Neural crest cell (in vitro differentiated cells): ENCODE measurements at regions not wholly inside any gene's neighbourhood (a gene's known extent, or its start where the extent isn't known, plus 50 kb on each side); places are given as distances from the start of the nearest gene placed in this dataset.

Experiments
- DNase-seq: peaks from one replicate; pipeline ENCODE4 v3.0.0; 2021; ENCODE audit warnings: low read depth, mixed read lengths, low spot score
- H3K27ac Mint-ChIP-seq: one replicate; pipeline ENCODE4 v1.8.0; 2021; ENCODE audit warnings: mild to moderate bottlenecking, mixed read lengths; ENCODE audit not compliant: unreplicated experiment
- H3K27me3 Mint-ChIP-seq: 2 replicates; pipeline ENCODE4 v1.8.0; 2021; ENCODE audit warnings: low read depth, mild to moderate bottlenecking, mixed read lengths
- H3K36me3 Mint-ChIP-seq: 2 replicates; pipeline ENCODE4 v1.8.0; 2021; ENCODE audit warnings: low read depth, mild to moderate bottlenecking, mixed read lengths
- H3K4me1 Mint-ChIP-seq: 2 replicates; pipeline ENCODE4 v1.8.0; 2021; ENCODE audit warnings: mixed read lengths
- H3K4me3 Mint-ChIP-seq: one replicate; pipeline ENCODE4 v1.8.0; 2021; ENCODE audit warnings: mild to moderate bottlenecking, mixed read lengths
- H3K9me3 Mint-ChIP-seq: 2 replicates; pipeline ENCODE4 v1.8.0; 2021; ENCODE audit warnings: mixed read lengths
- TF ChIP-seq, protein P1 (sequence below): fragments of 200-600 bp; sonication (generic); conservative IDR thresholded peaks from 2 replicates; pipeline ENCODE4 v1.5.0; 2021; ENCODE audit warnings: antibody characterized with exemption, mild to moderate bottlenecking

DNA sequence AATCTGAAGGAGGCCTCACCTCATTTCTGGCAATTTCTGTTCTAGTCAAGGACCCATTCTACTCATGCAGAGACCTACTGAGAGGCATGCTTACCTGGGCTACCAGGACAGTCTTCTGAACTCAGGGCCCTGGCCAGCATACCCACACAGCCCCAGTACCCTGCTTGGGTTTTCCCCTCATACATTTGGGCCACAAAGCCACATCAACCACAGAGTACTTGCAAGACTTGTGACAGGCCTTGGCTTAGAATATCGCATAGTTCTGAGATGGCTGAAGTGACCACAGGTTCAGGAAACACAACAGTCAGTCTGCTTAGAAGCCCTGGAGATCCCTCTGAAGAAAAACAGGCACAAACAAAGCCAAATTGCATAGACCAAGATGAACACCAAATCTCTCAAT, 758.8 kb upstream of the CDH9 start:
- Mint-ChIP-seq H3K9me3 (peaks cover 3% of the 10 kb centered on the region), H3K36me3 (peaks cover 3% of the 10 kb centered on the region), H3K4me3 (no peak overlapping the region), H3K27ac (no peak overlapping the region), H3K4me1 (no peaks in the 10 kb centered on the region), H3K27me3 (no peaks in the 10 kb centered on the region)
- DNase-seq, result no peak
- TF ChIP-seq, protein P1, sequence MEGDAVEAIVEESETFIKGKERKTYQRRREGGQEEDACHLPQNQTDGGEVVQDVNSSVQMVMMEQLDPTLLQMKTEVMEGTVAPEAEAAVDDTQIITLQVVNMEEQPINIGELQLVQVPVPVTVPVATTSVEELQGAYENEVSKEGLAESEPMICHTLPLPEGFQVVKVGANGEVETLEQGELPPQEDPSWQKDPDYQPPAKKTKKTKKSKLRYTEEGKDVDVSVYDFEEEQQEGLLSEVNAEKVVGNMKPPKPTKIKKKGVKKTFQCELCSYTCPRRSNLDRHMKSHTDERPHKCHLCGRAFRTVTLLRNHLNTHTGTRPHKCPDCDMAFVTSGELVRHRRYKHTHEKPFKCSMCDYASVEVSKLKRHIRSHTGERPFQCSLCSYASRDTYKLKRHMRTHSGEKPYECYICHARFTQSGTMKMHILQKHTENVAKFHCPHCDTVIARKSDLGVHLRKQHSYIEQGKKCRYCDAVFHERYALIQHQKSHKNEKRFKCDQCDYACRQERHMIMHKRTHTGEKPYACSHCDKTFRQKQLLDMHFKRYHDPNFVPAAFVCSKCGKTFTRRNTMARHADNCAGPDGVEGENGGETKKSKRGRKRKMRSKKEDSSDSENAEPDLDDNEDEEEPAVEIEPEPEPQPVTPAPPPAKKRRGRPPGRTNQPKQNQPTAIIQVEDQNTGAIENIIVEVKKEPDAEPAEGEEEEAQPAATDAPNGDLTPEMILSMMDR, result no peak

DNA sequence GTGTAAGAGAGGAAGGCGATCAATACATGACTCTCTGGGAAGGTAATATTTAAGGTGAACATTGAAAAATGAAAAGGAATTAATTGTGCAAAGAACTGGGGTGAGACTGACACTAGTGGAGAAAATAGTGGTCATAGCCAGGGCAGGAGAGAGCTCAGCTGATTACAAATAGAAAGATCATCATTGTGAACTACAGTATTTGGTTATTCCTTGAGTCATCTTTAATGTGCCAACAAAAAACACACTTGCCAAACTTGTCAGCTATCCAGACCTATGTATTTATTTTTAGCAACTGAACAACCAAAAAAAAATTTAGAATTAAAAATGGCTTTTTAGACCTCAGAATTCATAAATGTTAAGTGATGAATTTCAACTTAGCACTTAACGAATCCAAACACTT, 749.8 kb upstream of the CDH9 start:
- Mint-ChIP-seq H3K36me3 (no peaks in the 10 kb centered on the region), H3K27me3 (no peaks in the 10 kb centered on the region), H3K9me3 (peaks cover 3% of the 10 kb centered on the region), H3K4me3 (no peak overlapping the region), H3K4me1 (no peaks in the 10 kb centered on the region), H3K27ac (no peak overlapping the region)
- no peak for DNase-seq
- TF ChIP-seq, protein P1, result no peak

DNA sequence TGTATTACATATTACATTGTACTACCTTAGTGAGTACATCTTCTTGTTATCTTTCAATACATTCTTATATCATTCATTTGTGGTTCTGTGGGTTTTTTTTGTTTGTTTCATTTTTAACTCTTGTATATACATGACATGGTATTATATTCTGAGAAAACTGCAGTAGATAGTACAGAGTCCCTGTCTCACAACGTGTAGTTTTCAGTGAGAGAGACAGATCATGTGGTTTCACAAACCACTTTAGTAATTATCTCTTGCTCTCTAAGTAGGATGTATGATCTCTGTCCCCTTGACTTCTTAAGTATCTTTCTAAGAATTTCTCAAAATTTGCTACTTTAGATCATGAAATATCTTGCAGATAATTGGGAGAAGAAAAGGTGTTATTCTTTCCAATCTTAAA, 745.9 kb upstream of the CDH9 start:
- DNase-seq, result no peak
- no peaks in the 10 kb centered on the region for H3K36me3 Mint-ChIP-seq
- no peak overlapping the region for H3K27ac Mint-ChIP-seq
- H3K4me1 Mint-ChIP-seq, result no peaks in the 10 kb centered on the region
- TF ChIP-seq, protein P1, result no peak
- H3K27me3 Mint-ChIP-seq, result no peaks in the 10 kb centered on the region
- peaks cover 3% of the 10 kb centered on the region for H3K9me3 Mint-ChIP-seq
- H3K4me3 Mint-ChIP-seq, result no peak overlapping the region

DNA sequence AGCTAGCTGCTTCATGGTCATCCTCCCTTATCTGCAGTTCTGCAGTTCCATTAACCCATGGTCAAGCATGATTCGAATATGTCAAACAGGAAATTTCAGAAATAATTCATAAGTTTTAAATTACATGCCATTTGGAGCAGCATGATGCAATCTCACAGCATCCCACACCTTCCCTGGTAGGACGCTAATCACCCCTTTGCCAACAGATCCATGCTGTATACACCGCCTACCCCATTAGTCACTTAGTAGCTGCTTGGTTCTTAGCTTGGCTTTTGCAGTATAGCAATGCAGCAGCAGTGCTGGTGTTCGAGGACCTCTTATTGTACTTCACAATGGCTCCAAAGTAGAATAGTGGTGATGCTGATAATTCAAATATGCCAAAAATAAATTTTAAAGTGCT, 739.7 kb upstream of the CDH9 start:
- DNase-seq, result no peak
- no peaks in the 10 kb centered on the region for H3K9me3 Mint-ChIP-seq
- H3K4me3 Mint-ChIP-seq, result no peak overlapping the region
- no peaks in the 10 kb centered on the region for H3K36me3 Mint-ChIP-seq
- H3K27ac Mint-ChIP-seq, result no peak overlapping the region
- TF ChIP-seq, protein P1, result no peak
- no peaks in the 10 kb centered on the region for H3K27me3 Mint-ChIP-seq
- no peaks in the 10 kb centered on the region for H3K4me1 Mint-ChIP-seq

DNA sequence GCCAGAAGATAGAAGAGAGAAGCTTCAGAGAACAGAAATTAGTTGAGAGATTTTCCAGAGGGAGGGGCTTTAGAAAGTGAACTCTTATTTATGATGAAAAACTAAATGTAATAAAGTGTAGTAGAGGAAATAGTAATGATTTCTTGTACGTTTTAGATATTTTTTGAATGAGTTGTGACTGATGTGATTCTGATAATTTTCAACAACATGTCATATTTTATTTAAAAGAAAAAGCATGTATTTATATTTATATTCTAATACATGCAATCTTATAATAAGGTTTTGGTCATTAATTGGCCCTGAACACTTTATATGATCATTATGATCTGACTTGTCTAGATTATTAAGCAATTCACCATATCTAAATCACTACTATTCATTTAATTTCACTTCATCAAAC, 735.2 kb upstream of the CDH9 start:
- DNase-seq, result no peak
- TF ChIP-seq, protein P1, result no peak
- no peaks in the 10 kb centered on the region for H3K27me3 Mint-ChIP-seq
- H3K4me1 Mint-ChIP-seq, result no peaks in the 10 kb centered on the region
- H3K4me3 Mint-ChIP-seq, result no peak overlapping the region
- no peak overlapping the region for H3K27ac Mint-ChIP-seq
- H3K36me3 Mint-ChIP-seq, result no peaks in the 10 kb centered on the region
- H3K9me3 Mint-ChIP-seq, result no peaks in the 10 kb centered on the region

DNA sequence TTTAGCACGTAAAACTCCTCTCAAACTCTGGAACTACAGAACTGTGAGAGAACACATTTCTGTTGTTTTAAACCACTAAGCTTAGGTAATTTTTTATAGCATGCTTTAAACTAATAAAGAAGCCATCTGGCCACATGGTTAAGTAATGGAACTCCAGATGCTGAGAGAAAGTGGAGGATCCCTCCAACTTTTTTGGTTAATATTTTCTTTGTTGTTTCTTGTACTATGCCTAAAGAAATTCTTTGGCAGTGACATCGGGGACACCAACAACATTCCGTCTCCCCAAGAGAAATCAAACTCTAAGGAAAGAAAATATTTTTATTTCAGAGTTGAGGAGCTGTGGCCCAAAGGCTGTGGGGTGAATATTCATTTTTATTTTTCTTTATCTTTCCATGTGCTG, 734.8 kb upstream of the CDH9 start:
- no peaks in the 10 kb centered on the region for H3K4me1 Mint-ChIP-seq
- H3K4me3 Mint-ChIP-seq, result no peak overlapping the region
- DNase-seq, result no peak
- TF ChIP-seq, protein P1, result no peak
- H3K27ac Mint-ChIP-seq, result no peak overlapping the region
- no peaks in the 10 kb centered on the region for H3K27me3 Mint-ChIP-seq
- H3K9me3 Mint-ChIP-seq, result no peaks in the 10 kb centered on the region
- no peaks in the 10 kb centered on the region for H3K36me3 Mint-ChIP-seq
